ENCODE measurements at regions not wholly inside any gene's neighbourhood (a gene's known extent, or its start where the extent isn't known, plus 50 kb on each side); places are given as distances from the start of the nearest gene placed in this dataset.

DNA sequence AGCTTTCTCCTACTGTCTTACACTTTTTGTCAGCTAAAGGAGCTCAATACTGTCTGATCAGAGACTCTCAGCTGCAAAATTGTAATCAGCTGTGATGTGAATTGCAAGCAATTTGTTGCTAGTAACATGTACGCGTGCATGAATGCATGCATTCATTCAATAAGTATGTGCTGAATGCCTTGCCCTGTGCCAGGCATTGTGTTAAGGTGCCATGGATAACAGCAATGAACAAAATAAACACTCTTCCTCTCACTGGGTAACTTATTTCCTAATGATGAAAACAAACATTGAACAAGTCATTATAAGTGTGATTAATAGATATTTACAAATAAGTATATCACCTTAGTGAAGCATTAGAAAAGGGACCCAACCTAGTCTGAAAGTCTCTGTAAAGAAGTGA, 163.2 kb upstream of the ARID2 start:
- H3K4me1 Mint-ChIP-seq (ENCODE audit: low read depth): no peaks in the 10 kb centered on the region

DNA sequence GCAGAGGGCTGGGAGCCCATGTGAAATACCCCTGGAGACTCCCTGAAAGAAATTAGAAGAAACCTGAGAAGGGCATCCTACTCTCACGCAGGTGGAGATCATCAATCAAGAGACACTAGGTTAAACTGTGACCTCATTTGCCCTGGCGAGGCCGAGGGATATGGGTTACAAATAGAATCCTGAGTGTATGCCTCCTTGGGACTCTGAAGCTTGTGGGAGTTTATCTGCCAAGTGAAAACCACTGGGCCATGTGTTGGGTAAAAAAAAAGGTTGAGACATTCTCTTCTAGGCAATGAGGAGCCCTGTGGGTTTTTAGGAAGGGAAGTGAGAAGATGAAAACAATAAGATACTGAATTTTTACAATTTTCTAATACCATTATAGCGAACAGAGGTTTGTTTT, 160.7 kb upstream of the ARID2 start:
- no peak overlapping the region for H3K27ac Mint-ChIP-seq
- H3K27me3 Mint-ChIP-seq: no peaks in the 10 kb centered on the region
- no peaks in the 10 kb centered on the region for H3K4me1 Mint-ChIP-seq (ENCODE audit: low read depth)
- H3K36me3 Mint-ChIP-seq (ENCODE audit: low read depth): no peaks in the 10 kb centered on the region
- no peak overlapping the region for H3K4me3 Mint-ChIP-seq
- no peaks in the 10 kb centered on the region for H3K9me3 Mint-ChIP-seq
- no peak for DNase-seq

More for the DNA sequence above, 163.2 kb upstream of the ARID2 start:
- Mint-ChIP-seq H3K36me3 (ENCODE audit: low read depth) (no peaks in the 10 kb centered on the region), H3K4me3 (no peak overlapping the region), H3K27ac (no peak overlapping the region), H3K9me3 (no peaks in the 10 kb centered on the region), H3K27me3 (no peaks in the 10 kb centered on the region)
- no peak for DNase-seq

- no peaks in the 10 kb centered on the region for H3K4me1 Mint-ChIP-seq (ENCODE audit: low read depth)
- no peaks in the 10 kb centered on the region for H3K36me3 Mint-ChIP-seq (ENCODE audit: low read depth)
- DNase-seq: no peak
- H3K27ac Mint-ChIP-seq: no peak overlapping the region
- no peak overlapping the region for H3K4me3 Mint-ChIP-seq
- no peaks in the 10 kb centered on the region for H3K9me3 Mint-ChIP-seq
- H3K27me3 Mint-ChIP-seq: peaks cover 3% of the 10 kb centered on the region
Measured at GRCh38 chr12:45570501-45570900, 159.0 kb upstream of the ARID2 start.

GRCh38 chr12:45572114-45572513, 157.4 kb upstream of the ARID2 start:
- Mint-ChIP-seq H3K27me3 (peaks cover 3% of the 10 kb centered on the region), H3K27ac (no peak overlapping the region), H3K4me3 (no peak overlapping the region), H3K36me3 (ENCODE audit: low read depth) (no peaks in the 10 kb centered on the region), H3K4me1 (ENCODE audit: low read depth) (peaks cover 3% of the 10 kb centered on the region), H3K9me3 (no peaks in the 10 kb centered on the region)
- no peak for DNase-seq

GRCh38 chr12:45575417-45575816, 154.1 kb upstream of the ARID2 start:
- H3K4me3 Mint-ChIP-seq: no peak overlapping the region
- peaks cover 6% of the 10 kb centered on the region for H3K4me1 Mint-ChIP-seq (ENCODE audit: low read depth)
- peaks cover 3% of the 10 kb centered on the region for H3K27me3 Mint-ChIP-seq
- H3K9me3 Mint-ChIP-seq: no peaks in the 10 kb centered on the region
- no peak for DNase-seq
- H3K36me3 Mint-ChIP-seq (ENCODE audit: low read depth): no peaks in the 10 kb centered on the region
- no peak overlapping the region for H3K27ac Mint-ChIP-seq

DNA sequence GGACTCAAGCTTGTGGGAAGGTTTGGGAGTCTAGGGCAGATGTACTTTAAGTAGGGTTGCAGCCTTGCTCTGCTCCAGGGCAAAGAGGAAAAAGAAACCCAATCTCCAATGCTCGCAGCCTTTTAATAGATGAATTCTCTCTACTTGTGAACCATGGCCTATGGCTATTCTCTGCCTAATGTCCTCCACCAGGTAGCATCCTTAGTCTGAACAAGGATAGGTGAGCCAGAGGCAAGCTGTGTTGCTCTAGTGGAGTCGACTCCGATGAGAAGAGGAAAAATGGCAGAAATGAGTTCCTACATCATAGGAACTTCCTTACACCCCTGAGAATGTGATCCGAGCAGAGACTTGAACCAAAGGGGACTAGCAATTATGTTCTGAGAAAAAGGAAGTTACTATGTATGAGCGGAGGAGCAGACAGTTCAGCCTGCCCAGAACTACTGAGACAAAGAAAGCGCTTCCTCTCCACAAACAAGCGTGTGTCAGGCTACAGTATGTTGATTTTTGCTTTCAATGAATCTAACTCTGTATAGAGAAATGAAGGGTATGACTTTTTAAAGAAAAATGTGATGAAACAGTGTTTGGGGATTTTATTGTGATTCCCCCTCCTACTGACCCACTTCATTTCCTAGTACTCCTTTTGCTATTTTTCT, 153.6 kb upstream of the ARID2 start:
- Mint-ChIP-seq H3K36me3 (ENCODE audit: low read depth) (no peaks in the 10 kb centered on the region), H3K27ac (no peak overlapping the region), H3K9me3 (no peaks in the 10 kb centered on the region), H3K4me1 (ENCODE audit: low read depth) (peaks cover 6% of the 10 kb centered on the region), H3K27me3 (peaks cover 3% of the 10 kb centered on the region), H3K4me3 (no peak overlapping the region)
- no peak for DNase-seq

DNA sequence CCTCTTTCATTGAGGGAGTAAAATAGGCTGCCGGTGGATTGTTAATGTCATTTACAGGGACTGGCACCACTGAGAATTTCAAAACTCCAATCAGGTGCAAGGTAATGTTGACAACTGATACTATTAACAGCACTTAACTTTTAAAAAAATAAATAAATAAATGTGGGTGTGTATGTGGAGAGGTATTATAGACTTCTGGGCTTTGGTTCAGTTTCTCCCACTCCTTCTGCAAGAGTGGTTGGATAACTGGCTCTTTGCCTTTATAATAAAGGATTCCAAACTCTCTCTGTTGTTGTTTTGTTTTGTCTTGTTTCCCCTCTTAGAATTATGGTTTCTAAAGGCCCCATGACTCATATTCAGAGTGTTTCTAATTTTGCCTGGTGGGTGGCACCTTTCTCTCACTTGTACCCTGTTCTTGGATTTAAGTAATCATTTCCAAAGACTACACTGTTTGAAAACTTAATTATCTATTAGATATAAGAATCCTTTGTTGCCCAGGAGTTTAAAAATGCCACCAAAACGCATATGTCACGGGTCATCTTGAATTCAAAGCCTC, 151.6 kb upstream of the ARID2 start:
- Mint-ChIP-seq H3K27ac (no peak overlapping the region), H3K36me3 (ENCODE audit: low read depth) (no peaks in the 10 kb centered on the region), H3K27me3 (peaks cover 3% of the 10 kb centered on the region), H3K4me3 (no peak overlapping the region), H3K9me3 (no peaks in the 10 kb centered on the region), H3K4me1 (ENCODE audit: low read depth) (peaks cover 6% of the 10 kb centered on the region)
- DNase-seq: no peak

GRCh38 chr12:45580356-45580969, 149.0 kb upstream of the ARID2 start:
- H3K27ac Mint-ChIP-seq: no peak overlapping the region
- H3K36me3 Mint-ChIP-seq (ENCODE audit: low read depth): no peaks in the 10 kb centered on the region
- no peak overlapping the region for H3K4me3 Mint-ChIP-seq
- H3K4me1 Mint-ChIP-seq (ENCODE audit: low read depth): peaks cover 6% of the 10 kb centered on the region
- no peaks in the 10 kb centered on the region for H3K9me3 Mint-ChIP-seq
- H3K27me3 Mint-ChIP-seq: peaks cover 4% of the 10 kb centered on the region
- DNase-seq: no peak

DNA sequence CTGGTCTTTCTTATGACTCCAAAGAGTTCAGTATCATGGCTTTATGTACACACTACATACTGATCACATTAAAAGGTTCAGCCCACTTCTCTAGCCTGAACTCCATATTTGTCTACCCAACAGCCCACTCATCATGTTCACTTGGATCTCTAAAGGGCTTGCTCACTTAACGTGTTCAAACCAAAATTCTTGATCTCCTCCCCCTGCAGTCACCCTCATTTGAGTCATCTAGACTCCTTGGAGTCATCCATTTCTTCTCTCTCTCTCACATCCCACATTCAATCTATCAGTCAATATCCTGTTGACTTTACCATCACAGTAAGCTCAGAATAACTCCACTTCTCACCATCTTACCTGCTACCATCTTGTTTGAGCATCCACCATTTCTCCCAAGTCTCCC, 148.4 kb upstream of the ARID2 start:
- peaks cover 4% of the 10 kb centered on the region for H3K27me3 Mint-ChIP-seq
- peaks cover 2% of the 10 kb centered on the region for H3K4me1 Mint-ChIP-seq (ENCODE audit: low read depth)
- no peak overlapping the region for H3K27ac Mint-ChIP-seq
- H3K4me3 Mint-ChIP-seq: no peak overlapping the region
- no peaks in the 10 kb centered on the region for H3K36me3 Mint-ChIP-seq (ENCODE audit: low read depth)
- H3K9me3 Mint-ChIP-seq: no peaks in the 10 kb centered on the region
- DNase-seq: no peak

DNA sequence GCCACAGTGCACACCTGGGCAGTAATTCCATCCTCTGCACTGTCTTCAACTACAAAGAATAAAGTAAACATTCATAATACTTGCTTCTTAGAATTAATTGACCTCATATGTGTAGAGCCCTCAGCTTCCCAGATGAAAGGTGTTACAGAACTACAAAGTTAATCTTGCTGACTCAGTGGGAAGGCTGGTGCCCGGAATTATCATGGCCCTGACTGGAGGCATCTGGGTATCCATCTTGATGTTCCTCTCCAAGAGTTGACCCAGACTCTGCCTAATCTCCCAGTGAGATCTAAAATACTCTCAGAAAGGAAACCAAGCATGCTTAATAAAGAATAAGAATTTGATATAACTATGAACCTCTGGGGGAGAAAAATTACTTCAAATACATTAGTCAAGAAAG, 147.0 kb upstream of the ARID2 start:
- Mint-ChIP-seq H3K9me3 (no peaks in the 10 kb centered on the region), H3K4me3 (no peak overlapping the region), H3K27ac (no peak overlapping the region), H3K36me3 (ENCODE audit: low read depth) (no peaks in the 10 kb centered on the region), H3K4me1 (ENCODE audit: low read depth) (peaks cover 2% of the 10 kb centered on the region), H3K27me3 (peaks cover 4% of the 10 kb centered on the region)
- DNase-seq: no peak

DNA sequence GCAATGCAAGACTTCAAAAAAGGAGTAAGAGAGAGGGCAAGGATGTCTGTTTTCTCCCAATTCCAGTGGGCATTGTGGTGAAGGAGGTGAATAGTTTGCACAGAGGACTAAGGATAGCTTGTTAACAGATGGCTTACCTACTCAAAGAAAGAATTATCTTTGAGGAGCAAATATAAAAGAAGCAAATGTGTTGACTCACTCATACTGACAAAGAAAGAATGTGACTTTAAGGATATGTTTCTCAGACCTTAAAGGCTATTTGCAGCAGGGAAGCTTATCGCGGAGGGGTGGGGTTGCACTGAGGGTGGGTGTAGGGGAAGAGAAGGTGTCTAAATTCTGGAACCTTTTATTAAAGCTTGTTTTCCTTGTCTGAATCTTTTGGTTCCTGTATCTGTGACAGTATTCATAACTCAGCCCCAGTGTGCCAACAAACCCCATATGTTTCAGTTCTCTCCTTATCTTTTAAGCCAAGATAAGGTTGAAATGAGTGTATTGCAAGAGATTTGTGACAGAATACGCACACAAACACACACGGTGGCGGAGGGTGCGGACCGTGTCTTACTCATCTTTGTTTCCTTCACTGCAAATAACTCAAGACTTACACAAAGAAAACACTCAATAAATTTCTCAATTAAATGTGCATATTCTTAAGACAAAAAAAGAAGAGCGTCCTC, 146.4 kb upstream of the ARID2 start:
- DNase-seq: no peak
- Mint-ChIP-seq H3K4me1 (ENCODE audit: low read depth) (no peaks in the 10 kb centered on the region), H3K27ac (no peak overlapping the region), H3K9me3 (no peaks in the 10 kb centered on the region), H3K27me3 (peaks cover 4% of the 10 kb centered on the region), H3K4me3 (no peak overlapping the region), H3K36me3 (ENCODE audit: low read depth) (no peaks in the 10 kb centered on the region)

GRCh38 chr12:45584336-45584735, 145.2 kb upstream of the ARID2 start:
- no peak for DNase-seq
- no peaks in the 10 kb centered on the region for H3K4me1 Mint-ChIP-seq (ENCODE audit: low read depth)
- no peak overlapping the region for H3K27ac Mint-ChIP-seq
- H3K27me3 Mint-ChIP-seq: peaks cover 4% of the 10 kb centered on the region
- no peaks in the 10 kb centered on the region for H3K36me3 Mint-ChIP-seq (ENCODE audit: low read depth)
- no peak overlapping the region for H3K4me3 Mint-ChIP-seq
- no peaks in the 10 kb centered on the region for H3K9me3 Mint-ChIP-seq

DNA sequence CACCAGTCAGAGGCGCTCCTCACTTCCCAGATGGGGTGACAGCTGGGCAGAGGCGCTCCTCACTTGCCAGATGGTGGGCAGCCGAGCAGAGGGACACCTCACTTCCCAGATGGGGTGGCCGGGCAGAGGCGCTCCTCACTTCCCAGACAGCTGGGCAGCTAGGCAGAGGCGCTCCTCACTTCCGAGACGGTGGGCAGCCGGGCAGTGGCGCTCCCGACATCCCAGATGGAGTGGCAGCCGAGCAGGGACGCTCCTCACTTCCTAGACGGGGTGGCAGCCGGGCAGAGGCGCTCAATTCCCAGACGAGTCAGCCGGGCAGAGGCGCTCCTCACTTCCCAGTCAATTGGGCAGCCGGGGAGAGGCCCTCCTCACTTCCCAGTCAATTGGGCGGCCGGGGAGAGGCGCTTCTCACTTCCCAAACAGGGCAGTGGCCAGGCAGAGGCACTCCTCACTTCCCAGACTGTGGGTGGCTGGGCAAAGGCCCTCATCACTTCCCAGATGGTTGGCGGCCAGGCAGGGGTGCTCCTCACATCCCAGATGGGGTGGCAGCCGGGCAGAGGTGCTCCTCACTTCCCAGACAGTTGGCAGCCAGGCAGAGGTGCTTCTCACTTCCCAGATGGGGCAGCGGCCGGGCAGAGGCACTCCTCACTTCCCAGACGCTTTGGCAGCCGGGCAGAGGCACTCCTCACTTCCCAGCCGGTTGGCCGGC, 143.8 kb upstream of the ARID2 start:
- Mint-ChIP-seq H3K4me1 (ENCODE audit: low read depth) (no peaks in the 10 kb centered on the region), H3K27me3 (peaks cover 4% of the 10 kb centered on the region), H3K4me3 (no peak overlapping the region), H3K27ac (no peak overlapping the region), H3K9me3 (no peaks in the 10 kb centered on the region), H3K36me3 (ENCODE audit: low read depth) (no peaks in the 10 kb centered on the region)
- no peak for DNase-seq

- Mint-ChIP-seq H3K4me3 (no peak overlapping the region), H3K27me3 (peaks cover 4% of the 10 kb centered on the region), H3K9me3 (no peaks in the 10 kb centered on the region), H3K4me1 (ENCODE audit: low read depth) (no peaks in the 10 kb centered on the region), H3K27ac (no peak overlapping the region), H3K36me3 (ENCODE audit: low read depth) (no peaks in the 10 kb centered on the region)
- DNase-seq: no peak
Measured at GRCh38 chr12:45586486-45586885, 143.0 kb upstream of the ARID2 start.
